Aorta (tissue), 5 donors: ENCODE measurements at regions not wholly inside any gene's neighbourhood (a gene's known extent, or its start where the extent isn't known, plus 50 kb on each side); places are given as distances from the start of the nearest gene placed in this dataset.

ENCODE experiments used
- ATAC-seq: fragments of 200-7000 bp; cut with Tn5 transposase; one replicate; pipeline ENCODE4 v1.9.1; 2022; ENCODE audit warnings: moderate library complexity; ENCODE audit not compliant: low FRiP score
- DNase-seq, 2 donors: peaks; one replicate each; pipeline ENCODE4 v3.0.0-alpha.2; 2020
- H3K27ac ChIP-seq, 2 donors: one replicate each; pipeline ENCODE4 v1.5.1; 2013; ENCODE audit warnings: low read length in 2 of 2, mild to moderate bottlenecking in 2 of 2, moderate library complexity in 2 of 2, control low read depth in 1 of 2, inconsistent platforms in 1 of 2, low read depth in 1 of 2
- H3K27me3 ChIP-seq, 2 donors: one replicate each; pipeline ENCODE4 v1.6.1; 2013; ENCODE audit warnings: control low read depth in 1 of 2, low read length in 1 of 2, mild to moderate bottlenecking in 1 of 2, moderate library complexity in 1 of 2; ENCODE audit not compliant: insufficient read depth in 2 of 2, control insufficient read depth in 1 of 2
- H3K36me3 ChIP-seq, 2 donors: one replicate each; pipeline ENCODE4 v1.6.1; 2013; ENCODE audit warnings: control low read depth in 1 of 2, low read length in 1 of 2, mild to moderate bottlenecking in 1 of 2; ENCODE audit not compliant: insufficient read depth in 2 of 2, control insufficient read depth in 1 of 2
- H3K4me1 ChIP-seq, 2 donors: one replicate each; pipeline ENCODE4 v1.6.1; 2013; ENCODE audit warnings: low read length in 2 of 2, control low read depth in 1 of 2, mild to moderate bottlenecking in 1 of 2, moderate library complexity in 1 of 2; ENCODE audit not compliant: insufficient read depth in 2 of 2, control insufficient read depth in 1 of 2
- H3K4me3 ChIP-seq, 2 donors: one replicate each; pipeline ENCODE4 v1.5.1; 2013; ENCODE audit warnings: low read length in 2 of 2, control low read depth in 1 of 2, mild to moderate bottlenecking in 1 of 2
- H3K9me3 ChIP-seq: one replicate; pipeline ENCODE4 v1.6.1; 2013; ENCODE audit warnings: mild to moderate bottlenecking, low read length; ENCODE audit not compliant: control insufficient read depth
- WGBS, 2 donors: extraction: QIAGEN DNeasy Blood & Tissue Kit; methylation state at CpG; one replicate each; pipeline ENCODE4 v1.1.7; 2013; 5-methylcytosine and 5-hydroxymethylcytosine counted together
- intact Hi-C, 2 donors: fragments of 100-400 bp; cut with DNase I; formaldehyde crosslinking; loops; one replicate each; pipeline versions ENCODE4 v1.14.2 to v1.15.0; 2022
- donor health status: healthy with polysubstance abuse.
- donor health status: Bipolar disorder and iron deficiency.
- donor health status: DM: no; HTN: no; CAD: no.
- donor health status: DM: no; HTN: no; CAD: no.
- donor health status: DM: yes; HTN: yes; CAD: no.

- DNase-seq: peak in 1 of 2 donors; percentile 76
- no peaks in the 10 kb centered on the region for H3K36me3 ChIP-seq
- ATAC-seq: no peak
- H3K27me3 ChIP-seq: no peaks in the 10 kb centered on the region
- peak overlapping the region in 1 of 2 donors; percentile 28 for H3K27ac ChIP-seq
- H3K4me3 ChIP-seq: no peak overlapping the region
- intact Hi-C loops: loop anchor here (5.0 to 10.0 kb wide), 4 partner anchors 255 to 418 kb away; partner anchors contain the start of gene COL6A3 (in 1 of the 2)
- no peaks in the 10 kb centered on the region for H3K4me1 ChIP-seq
- WGBS, 2 donors: 79% methylated on average over 34 of the region's 34 CpGs
- no peaks in the 10 kb centered on the region for H3K9me3 ChIP-seq
Observed at GRCh38 chr2:237156857-237157779, 71.4 kb downstream of the COPS8 start.

GRCh38 chr2:237157780-237158102 is 72.1 kb downstream of the COPS8 start:
- DNase-seq (no peak), ATAC-seq (no peak)
- no peak overlapping the region for H3K27ac ChIP-seq
- no peaks in the 10 kb centered on the region for H3K4me1 ChIP-seq
- no peaks in the 10 kb centered on the region for H3K27me3 ChIP-seq
- H3K36me3 ChIP-seq: no peaks in the 10 kb centered on the region
- H3K9me3 ChIP-seq: no peaks in the 10 kb centered on the region
- intact Hi-C loops: loop anchor here (5.0 to 10.0 kb wide), 4 partner anchors 255 to 417 kb away; partner anchors contain the start of gene COL6A3 (in 1 of the 2)
- H3K4me3 ChIP-seq: no peak overlapping the region

- DNase-seq (no peak), ATAC-seq (no peak)
- intact Hi-C loops: loop anchor here (5.0 to 10.0 kb wide), 4 partner anchors 254 to 417 kb away; partner anchors contain the start of gene COL6A3 (in 1 of the 2)
- no peaks in the 10 kb centered on the region for H3K9me3 ChIP-seq
- H3K4me3 ChIP-seq: no peak overlapping the region
- H3K4me1 ChIP-seq: no peaks in the 10 kb centered on the region
- H3K36me3 ChIP-seq: no peaks in the 10 kb centered on the region
- H3K27me3 ChIP-seq: no peaks in the 10 kb centered on the region
- H3K27ac ChIP-seq: no peak overlapping the region
- WGBS, 2 donors: 90 to 97% methylated on average over 7 of the region's 7 CpGs
Observed at GRCh38 chr2:237158194-237158593, 72.5 kb downstream of the COPS8 start.

GRCh38 chr2:237159006-237159911 is 73.6 kb downstream of the COPS8 start:
- Histone ChIP-seq H3K4me3 (no peak overlapping the region), H3K27ac (no peak overlapping the region), H3K36me3 (no peaks in the 10 kb centered on the region), H3K9me3 (no peaks in the 10 kb centered on the region), H3K4me1 (no peaks in the 10 kb centered on the region), H3K27me3 (no peaks in the 10 kb centered on the region)
- DNase-seq (no peak), ATAC-seq (no peak)
- intact Hi-C loops: loop anchor here (5.0 to 10.0 kb wide), 4 partner anchors 253 to 416 kb away; partner anchors contain the start of gene COL6A3 (in 1 of the 2)
- WGBS, 2 donors: 92% methylated on average over 10 of the region's 10 CpGs

- intact Hi-C loops: no loop called here
- H3K27me3 ChIP-seq: no peaks in the 10 kb centered on the region
- H3K27ac ChIP-seq: no peak overlapping the region
Observed at GRCh38 chr2:237160271-237160919, 74.7 kb downstream of the COPS8 start.

GRCh38 chr2:237161189-237161588 is 75.5 kb downstream of the COPS8 start:
- Histone ChIP-seq H3K36me3 (no peaks in the 10 kb centered on the region), H3K9me3 (no peaks in the 10 kb centered on the region), H3K4me3 (no peak overlapping the region), H3K4me1 (no peaks in the 10 kb centered on the region), H3K27ac (no peak overlapping the region), H3K27me3 (no peaks in the 10 kb centered on the region)
- WGBS, 2 donors: 95 to 98% methylated on average over 5 of the region's 5 CpGs
- DNase-seq (no peak), ATAC-seq (peak; percentile 72)
- intact Hi-C loops: no loop called here

More at GRCh38 chr2:237160271-237160919, 74.7 kb downstream of the COPS8 start:
- H3K4me1 ChIP-seq: no peaks in the 10 kb centered on the region
- WGBS, 2 donors: 94 to 96% methylated on average over 9 of the region's 9 CpGs
- no peaks in the 10 kb centered on the region for H3K9me3 ChIP-seq
- H3K4me3 ChIP-seq: no peak overlapping the region
- no peaks in the 10 kb centered on the region for H3K36me3 ChIP-seq
- ATAC-seq: no peak
- DNase-seq: peak in 1 of 2 donors; percentile 71

- DNase-seq: no peak
- H3K9me3 ChIP-seq: no peaks in the 10 kb centered on the region
- H3K27ac ChIP-seq: no peak overlapping the region
- no peaks in the 10 kb centered on the region for H3K36me3 ChIP-seq
- intact Hi-C loops: no loop called here
- H3K4me1 ChIP-seq: no peaks in the 10 kb centered on the region
- H3K27me3 ChIP-seq: no peaks in the 10 kb centered on the region
- no peak overlapping the region for H3K4me3 ChIP-seq
- WGBS, 2 donors: 70 to 79% methylated on average over 5 of the region's 5 CpGs
- no peak for ATAC-seq
Observed at GRCh38 chr2:237162959-237163358, 77.3 kb downstream of the COPS8 start.

- WGBS, 2 donors: 89 to 95% methylated on average over 10 of the region's 10 CpGs
- Histone ChIP-seq H3K27me3 (no peaks in the 10 kb centered on the region), H3K27ac (no peak overlapping the region), H3K36me3 (no peaks in the 10 kb centered on the region), H3K9me3 (no peaks in the 10 kb centered on the region), H3K4me3 (no peak overlapping the region), H3K4me1 (no peaks in the 10 kb centered on the region)
- intact Hi-C loops: loop anchor here in 1 of 2 donors (5.0 kb wide), 1 partner anchor 248 kb away; the partner anchor contains the start of gene COL6A3
- DNase-seq (no peak), ATAC-seq (no peak)
Observed at GRCh38 chr2:237164474-237165042, 78.9 kb downstream of the COPS8 start.
